GOT3 (cell line): ENCODE measurements at regions not wholly inside any gene's neighbourhood (a gene's known extent, or its start where the extent isn't known, plus 50 kb on each side); places are given as distances from the start of the nearest gene placed in this dataset.
"Not testable (repeated sequence)": the region's sequence is repeated elsewhere in the genome, so short reads cannot be mapped to it uniquely, and the experiment has no call there.

Experiments
- DNase-seq: peaks from one replicate; lab custom pipeline; 2025; ENCODE audit warnings: mixed read lengths; lab: John Stamatoyannopoulos, UW

DNA sequence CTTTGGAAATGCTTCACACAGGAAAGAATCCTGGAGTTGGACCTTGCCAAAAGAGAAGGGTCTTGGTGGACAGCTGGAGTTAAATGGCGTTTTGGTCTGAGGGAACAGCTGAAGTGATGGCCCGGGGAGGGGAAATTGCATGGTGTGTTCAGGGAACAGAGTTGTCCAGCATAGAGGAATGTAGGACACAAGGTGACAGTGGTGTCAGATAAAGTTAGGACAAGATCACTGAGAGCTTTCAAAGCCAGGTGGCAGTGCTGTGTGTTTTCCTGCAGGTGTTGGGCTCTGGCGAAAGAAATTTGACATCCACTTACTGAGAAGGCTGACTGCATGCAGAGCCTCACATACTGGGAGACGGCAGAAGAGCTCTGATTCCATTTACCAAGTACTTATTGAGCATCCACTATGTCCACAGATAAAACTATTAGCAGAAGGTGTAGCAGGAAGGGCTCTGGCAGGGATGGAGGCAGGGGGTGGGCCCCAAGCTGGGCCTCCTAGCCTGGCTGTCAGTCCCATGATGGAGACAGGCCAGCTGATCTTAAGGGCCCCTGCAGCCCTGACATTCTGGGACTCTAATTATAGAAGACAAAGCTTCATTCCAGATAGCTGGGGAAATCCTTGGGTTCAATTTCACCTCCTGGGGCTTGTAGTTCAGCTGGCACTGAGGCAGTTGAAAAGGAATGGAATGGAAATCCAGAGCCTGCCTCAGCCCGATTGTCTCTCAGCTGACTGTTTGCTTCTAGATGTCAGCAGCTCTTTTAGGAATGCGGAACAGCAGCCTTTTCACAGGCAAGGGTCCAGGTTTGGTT, 150.2 kb upstream of the MAMLD1 start:
- DNase-seq = no peak

GRCh38 chrX:150213481-150214030, 149.6 kb upstream of the MAMLD1 start:
- DNase-seq = no peak

GRCh38 chrX:150216000-150216399, 147.1 kb upstream of the MAMLD1 start:
- DNase-seq = not testable (repeated sequence)

- no peak for DNase-seq
Measured at GRCh38 chrX:150216716-150217115, 146.4 kb upstream of the MAMLD1 start.

DNA sequence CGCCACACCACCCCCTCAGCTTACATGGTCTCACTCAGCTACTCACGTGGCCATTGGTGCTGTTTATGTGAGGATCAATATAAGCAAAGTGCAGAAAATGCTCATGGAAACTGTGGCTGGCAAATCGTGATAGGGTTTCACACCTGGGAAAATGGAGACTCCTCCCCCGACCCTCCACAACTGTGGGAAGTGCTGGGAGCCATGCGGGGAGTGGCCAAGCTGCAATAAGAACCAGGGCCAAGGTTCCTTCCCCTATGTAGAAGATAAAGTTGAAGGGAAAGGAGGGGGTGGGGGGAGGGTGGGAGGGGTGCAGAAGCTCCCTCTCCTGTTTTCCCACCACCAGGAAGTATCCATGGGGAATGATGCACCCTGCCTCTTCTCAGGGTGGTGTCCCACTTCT, 145.5 kb upstream of the MAMLD1 start:
- no peak for DNase-seq

DNA sequence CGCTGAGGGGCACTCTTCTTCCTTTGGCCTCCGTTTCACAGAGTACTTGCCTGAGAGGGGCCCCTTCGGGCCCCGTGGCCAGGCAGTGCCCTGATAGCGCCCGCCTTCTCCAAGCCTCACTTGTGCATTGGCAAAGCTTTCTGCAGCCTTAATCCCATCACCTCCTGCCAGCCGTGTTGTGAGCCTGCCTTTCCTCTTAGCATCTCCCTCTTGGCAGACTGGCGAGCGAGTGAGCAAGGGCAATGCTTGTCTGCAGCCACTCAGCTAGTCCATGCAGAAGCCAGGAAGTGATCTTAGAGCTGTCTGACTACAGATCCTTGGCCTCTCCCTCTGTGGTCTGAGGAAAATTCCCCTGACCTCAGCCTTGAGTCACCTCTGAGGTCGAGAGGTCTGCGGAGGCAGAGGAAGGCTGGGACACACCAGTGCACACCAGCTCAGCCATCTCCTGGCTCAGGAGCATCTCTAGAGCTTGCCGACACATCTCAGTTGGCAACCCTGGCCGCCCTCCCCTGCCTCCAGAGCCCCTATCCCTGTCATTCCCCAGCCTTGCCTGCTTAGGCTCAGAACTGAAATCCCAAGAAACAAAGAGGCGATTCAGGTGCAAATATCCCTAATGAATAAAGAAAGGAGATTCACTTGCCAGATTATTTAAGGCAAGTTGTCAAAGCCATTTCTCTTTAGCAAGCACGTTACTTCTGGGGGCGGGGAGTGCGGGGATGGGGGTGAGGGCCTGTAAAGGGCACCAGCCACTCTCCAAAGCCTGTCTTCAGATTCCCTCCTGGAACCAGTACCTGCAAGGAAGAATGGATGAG, 143.5 kb upstream of the MAMLD1 start:
- peak; percentile 17 for DNase-seq

DNA sequence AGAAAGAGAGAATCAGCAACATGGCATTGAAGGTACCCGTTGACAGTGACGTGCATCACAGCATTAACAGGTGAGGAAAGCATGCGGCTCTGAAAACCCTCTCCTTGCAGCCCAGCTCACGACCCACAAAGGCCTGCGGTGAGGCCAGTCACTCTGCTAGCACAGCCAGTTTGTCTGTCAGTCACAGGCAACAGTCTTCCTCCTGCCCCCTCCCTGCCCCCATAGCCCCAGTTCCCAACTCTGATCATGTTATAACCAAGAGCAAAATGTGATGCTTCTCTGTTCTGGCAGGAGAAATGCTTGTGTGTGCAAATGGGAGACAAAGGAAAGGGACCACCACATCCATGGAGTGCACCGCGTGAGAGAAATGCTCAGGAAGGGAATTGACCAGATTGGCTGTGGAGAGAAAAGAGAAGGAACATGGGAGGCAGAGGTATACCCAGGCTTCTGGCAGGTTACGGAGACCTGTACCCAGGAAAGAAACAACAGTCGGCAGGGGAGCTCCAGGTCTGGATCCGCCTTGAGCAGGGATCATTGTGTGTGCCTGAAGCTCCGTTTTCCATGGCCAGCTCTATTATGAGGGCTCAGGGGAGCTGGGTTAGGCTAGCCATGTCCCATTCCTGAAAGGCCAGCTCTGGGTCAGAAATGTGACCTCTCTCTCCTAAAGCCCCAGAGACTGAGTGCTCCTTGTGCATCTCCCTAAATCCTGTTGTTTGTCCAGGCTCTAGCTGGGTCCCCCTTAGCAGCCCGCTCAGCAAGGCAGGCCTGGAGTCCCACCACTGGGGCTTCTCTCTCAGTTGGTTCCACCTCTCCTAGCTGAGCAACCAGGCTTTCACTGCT, 139.7 kb upstream of the MAMLD1 start:
- no peak for DNase-seq

GRCh38 chrX:150224676-150225075, 138.4 kb upstream of the MAMLD1 start:
- DNase-seq = no peak

GRCh38 chrX:150225266-150225665, 137.9 kb upstream of the MAMLD1 start:
- no peak for DNase-seq

DNA sequence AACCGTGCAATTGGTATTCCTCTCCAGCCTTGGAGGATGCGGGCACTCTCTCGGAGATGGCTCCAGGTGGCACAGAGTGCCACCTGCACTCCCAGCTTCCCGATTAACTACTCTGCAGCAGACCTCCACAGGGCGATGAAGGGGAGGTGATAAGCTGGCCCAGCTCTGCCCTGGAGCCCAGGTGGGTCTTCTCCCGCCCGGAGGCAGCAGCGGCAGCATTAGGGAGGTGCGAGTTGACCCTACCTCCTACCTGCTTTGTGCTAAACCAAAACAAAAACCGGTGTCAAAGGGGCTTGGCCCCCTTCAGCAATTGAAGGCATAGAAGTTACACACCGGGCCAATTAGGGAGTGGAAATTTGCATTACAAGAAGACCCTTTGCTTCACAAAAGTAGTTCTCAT, 137.4 kb upstream of the MAMLD1 start:
- DNase-seq = no peak

GRCh38 chrX:150226223-150226965, 136.7 kb upstream of the MAMLD1 start:
- DNase-seq = no peak

- no peak for DNase-seq
Measured at GRCh38 chrX:150227321-150227860, 135.7 kb upstream of the MAMLD1 start.

DNA sequence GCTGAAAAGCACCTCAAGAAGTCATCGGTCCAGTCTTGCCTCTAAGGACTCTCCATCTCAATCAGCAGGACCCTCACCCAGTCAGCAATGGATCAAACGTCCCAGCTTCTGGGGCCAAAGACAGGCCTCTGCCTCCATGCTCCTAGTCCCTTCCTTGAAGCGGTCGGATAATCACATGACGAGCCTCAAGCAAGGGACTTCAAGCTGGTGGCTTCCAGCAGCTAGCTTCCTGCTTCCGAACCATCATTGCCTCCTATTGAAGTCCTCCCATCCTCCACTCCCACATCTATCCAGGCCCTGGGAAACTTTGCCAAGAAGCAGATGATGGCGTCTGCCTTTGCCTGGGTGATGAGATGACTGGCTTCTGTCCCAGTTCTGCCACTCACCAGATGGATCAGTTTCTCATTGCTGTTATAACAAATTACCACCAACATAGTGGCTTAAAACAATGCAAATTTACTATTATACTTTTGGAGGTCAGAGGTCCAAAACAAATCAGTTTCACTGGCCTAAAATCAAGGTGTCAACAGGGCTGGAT, 135.2 kb upstream of the MAMLD1 start:
- DNase-seq = no peak

DNA sequence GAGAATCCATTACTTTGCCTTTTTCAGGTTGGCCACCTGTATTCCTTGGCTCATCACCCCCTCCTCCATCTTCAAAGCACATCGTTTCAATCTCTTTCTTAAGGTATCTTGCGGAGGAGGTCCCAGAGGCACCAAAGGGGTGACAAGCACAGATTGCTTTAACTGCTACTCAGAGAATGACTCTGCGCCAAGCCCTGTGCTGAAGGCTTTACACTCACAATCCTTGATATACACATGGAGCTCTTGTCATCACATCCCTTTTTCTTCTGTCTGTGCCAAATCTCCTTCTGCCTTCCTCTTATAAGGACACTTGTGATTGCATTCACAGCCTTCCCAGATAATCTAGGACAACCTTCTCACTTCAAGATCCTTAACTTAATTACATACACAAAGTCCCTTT, 134.7 kb upstream of the MAMLD1 start:
- DNase-seq = no peak

DNA sequence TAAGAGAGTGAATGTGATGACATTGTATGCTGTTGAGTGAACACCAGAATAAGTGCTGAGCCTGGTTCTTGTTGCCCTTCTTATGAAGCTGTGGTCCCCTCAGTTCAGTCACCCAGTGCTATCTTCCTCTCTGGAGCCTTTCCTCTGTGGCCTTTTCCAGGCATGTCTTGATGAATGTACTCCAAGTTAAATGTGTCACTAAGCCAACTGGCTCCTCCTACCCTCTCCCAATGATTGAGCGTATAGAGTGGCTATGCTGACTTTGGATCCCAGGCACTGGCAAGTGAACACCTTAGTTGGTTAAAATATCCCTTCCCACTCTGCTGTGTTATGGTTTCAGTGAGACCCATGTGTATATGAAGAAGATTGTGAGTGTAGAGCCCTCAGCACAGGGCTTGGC, 134.1 kb upstream of the MAMLD1 start:
- no peak for DNase-seq

GRCh38 chrX:150229481-150229880, 133.6 kb upstream of the MAMLD1 start:
- DNase-seq = no peak

DNA sequence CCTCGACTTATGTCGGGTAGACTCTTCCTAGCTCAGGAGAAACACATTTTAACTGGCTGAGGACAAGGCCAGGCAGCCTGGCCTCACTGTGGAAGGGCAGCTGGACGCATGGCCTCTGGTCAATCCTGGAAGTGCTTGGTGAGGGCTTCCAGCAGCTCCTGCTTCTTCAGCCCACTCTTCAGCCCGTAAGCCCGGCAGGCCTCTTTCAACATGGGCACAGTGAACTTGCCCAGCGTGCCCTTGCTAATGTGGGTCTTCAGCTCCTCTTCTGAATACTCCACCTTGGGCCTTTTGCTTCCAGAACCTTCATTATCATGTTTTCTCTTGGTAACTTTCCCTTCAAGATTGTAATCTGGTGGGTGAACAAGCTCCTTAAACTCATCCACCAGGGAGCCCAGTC, 132.2 kb upstream of the MAMLD1 start:
- not testable (repeated sequence) for DNase-seq

GRCh38 chrX:150231368-150231767, 131.7 kb upstream of the MAMLD1 start:
- DNase-seq = not testable (repeated sequence)

- not testable (repeated sequence) for DNase-seq
Measured at GRCh38 chrX:150232222-150232621, 130.9 kb upstream of the MAMLD1 start.

DNA sequence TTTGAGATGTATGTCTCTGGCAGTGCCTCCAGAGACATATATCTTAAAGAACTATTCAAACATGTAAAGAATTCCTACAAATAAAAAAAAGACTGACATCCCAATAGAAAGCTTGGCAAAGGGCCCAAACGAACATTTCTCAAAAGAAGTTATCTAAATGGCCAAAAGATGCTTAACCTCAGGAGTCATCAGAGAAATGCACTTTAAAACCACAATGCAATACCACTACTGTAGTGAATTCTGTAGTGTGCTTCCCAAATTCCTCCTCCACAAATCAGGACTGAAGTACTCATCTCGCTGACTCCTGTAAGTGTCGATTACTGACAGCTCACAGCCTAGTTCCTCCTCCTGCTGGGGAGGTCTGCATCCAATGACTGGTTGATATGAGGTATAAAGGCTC, 129.0 kb upstream of the MAMLD1 start:
- DNase-seq = no peak

- DNase-seq = no peak
Measured at GRCh38 chrX:150236327-150236726, 126.8 kb upstream of the MAMLD1 start.
